RKO (cell line): ENCODE measurements at regions not wholly inside any gene's neighbourhood (a gene's known extent, or its start where the extent isn't known, plus 50 kb on each side); places are given as distances from the start of the nearest gene placed in this dataset.
A peak's percentile ranks its signal among the peaks of the same experiment; 100 is the strongest.

Experiments used
- DNase-seq: peaks from one replicate; pipeline ENCODE4 v3.0.0-alpha.2; 2016; ENCODE audit warnings: low spot score

DNA sequence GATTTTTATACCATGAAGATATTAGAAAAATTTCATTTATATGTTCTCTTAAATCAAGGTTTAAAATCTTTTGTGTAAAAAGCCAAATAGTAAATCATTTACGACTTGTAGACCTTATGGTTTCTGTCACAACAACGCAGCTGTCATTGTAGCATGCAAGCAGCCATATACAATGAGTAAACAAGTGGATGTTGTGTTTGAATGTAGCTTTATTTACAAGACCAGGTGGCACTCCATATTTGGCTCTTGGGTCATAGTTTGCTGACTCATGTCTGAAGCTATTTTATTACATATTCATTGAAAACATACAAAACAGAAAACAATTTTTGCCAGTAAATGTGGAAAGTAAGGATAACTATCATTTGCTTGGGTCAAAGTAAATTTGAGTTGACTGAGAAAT lies 930.8 kb downstream of the SLITRK5 start:
- peak; percentile 7 for DNase-seq

DNA sequence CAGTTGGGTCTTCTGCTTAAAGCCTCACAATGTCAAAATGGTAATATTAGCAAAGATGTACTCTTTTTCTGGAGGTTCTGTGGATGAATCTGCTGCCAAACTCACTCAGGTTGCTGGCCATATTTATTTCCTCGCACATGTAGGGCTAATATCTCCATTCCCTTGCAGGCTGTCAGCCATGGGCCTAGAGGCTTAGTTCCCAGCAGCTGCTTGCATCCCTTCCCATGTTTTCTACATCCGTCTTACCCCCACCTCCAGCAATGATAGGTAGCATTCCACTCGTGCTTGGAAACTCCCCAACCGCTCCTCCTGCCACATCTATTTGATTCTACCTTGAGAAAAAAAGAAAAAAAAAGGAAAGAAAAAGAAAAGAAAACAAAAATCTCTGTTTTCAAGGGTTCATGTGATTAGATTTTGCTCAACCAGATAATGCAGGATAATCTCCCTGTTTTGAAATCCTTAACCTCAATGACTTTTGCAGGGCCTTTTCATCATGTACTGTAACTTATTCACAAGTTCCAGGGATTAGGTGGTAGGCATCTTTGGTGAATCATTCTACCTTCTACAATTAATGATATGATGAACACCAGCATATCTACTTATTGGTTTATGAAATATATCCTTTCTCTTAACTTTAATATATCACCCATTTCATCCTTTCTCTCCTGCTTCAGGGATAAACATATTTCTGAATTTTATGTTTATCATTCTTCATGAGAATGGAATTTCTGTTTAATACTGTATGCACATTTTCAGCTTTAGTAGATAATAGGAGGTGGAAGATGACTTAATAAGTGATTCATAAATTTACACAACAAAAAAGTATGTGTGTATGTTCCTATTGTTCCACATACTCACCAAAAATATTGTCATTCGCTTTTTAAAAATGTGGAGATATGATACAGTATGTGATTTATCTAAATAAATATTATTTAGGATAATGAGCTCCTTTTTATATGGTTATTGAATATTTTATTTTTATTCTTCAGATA lies 931.9 kb downstream of the SLITRK5 start:
- DNase-seq: peak; percentile 10

DNA sequence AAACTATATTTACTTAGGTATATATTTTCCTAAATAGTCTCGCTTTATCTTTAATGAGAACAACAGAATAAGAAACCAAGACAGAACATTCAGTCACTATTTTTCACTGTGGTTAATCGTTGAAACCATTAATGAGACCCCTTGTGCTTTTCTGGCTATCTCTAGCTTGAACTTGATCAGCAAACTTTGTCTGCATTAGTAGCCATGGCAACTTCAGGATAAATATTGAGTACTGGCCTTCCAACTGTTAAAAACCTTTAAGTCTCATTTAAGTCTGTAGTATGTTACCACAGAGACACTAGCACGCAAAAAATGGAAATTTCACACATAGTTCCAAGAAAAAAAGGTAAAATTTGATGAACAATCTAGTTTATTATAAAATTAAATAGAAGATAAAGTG lies 946.0 kb downstream of the SLITRK5 start:
- DNase-seq: no peak

DNA sequence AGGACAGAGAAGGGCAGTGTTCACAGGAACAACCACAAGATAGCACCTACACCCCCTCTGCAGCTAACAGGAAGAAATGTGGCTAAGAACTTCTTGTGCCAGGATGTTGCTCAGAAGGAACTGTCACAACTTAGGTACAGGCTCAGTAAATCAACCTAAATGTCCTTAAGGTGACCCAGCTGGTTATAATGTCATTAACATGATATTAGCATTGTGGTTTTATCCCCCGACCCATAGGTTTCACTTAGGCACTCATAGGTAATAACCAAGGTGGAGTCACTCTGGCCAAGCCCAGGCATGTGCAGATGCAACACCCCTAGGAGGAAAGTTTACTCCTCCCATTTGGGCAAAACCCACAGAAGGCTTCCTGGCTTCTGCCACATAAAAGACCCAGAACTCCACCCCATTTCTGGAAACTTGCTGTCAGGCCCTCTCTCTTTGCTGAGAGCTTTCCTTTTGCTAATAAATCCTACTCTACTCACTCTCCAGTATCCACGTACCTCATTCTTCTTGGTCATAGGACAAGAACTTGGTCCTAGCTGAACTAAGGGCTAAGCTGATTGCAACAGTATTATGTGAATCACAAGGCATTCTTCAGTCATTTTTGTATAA lies 951.3 kb downstream of the SLITRK5 start:
- DNase-seq: peak; percentile 32

DNA sequence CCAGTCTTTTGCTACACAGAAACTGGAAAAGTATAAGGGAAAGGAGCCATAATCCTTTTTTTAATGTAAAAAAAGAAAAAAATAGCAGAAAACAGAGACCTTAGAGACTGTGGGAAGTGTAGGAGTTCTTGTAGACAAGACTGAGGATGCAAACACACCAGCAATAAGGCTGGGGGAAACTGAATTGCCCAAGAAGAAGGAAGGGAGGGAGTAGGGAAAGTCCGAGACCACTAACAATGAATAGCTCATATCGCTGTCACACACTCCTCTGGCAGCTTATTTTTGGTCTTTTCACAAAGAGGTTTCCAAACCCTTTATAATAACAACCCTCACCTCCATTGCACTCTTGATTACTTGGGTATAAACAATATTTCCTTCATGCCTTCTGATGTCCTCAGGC lies 952.0 kb downstream of the SLITRK5 start:
- no peak for DNase-seq

DNA sequence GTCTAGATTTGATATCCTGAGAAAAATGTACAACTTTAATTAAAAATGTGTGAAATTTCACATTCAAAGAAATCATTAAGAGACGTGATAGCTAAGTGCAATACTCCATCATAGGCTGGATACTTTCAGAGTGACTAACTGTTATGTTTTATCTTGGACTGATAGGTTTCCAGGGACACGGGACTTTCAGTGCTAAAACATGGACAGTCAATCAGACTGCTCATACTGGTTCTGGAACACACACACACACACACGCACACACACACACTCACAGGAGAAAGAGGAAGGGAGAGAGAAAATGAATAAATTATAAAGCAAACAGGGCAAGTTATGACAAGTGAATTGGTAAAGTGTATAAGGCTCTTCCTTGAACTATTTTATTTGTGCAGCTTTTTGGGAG lies 955.9 kb downstream of the SLITRK5 start:
- no peak for DNase-seq

DNA sequence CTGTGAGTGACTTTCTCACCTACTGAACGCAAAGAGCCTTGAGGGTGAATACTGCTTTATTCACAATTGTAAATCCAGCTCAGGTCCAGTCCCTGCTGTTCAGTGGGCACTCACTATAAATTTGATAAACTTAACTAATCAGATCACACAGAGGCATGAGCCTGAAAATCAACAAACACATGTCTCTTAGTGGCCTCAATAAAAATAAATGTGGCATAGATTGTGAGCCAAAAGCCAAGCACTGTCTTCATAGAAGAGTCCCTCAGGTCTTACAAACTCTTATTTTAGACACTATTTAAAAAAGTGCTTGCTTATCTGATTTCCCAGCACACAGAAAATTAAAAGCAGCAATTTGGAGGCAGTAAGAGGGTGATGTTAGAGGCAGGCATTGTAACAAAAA lies 957.7 kb downstream of the SLITRK5 start:
- no peak for DNase-seq

DNA sequence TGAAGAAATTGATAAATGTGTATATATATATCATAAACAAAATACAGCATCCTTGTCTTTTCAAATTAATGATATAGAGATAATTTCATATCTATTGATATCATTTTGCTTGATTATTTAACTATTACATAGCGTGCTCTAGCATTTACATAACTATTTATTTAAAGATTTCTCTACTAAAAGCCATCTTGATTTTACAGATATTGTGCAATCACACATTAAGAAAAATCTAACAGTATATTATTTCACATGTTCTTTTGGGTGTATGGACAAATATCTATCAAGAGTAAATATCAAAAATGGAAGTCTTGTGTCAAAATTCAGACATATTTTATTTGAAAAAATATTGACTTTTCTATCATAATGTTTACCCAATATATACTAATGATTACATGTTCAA lies 966.8 kb downstream of the SLITRK5 start:
- DNase-seq: no peak

DNA sequence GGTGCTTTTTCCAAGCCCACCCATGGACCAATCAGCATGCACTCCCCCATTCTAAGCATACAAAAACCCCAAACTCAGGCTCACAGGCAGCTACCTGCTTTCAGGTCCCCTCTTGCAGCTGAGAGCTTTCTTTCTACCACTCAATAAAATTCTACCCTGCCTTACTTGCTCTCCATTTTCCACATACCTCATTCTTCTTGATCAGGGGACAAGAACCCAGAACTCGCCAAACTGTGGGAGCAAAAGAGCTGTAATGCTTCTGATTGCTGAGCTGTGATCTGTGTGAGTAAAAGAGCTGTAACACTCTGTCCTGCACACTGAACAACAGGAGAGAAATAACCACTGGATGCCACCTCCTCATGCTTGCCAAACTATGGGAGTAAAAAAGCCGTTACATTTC lies 972.1 kb downstream of the SLITRK5 start:
- DNase-seq: no peak

DNA sequence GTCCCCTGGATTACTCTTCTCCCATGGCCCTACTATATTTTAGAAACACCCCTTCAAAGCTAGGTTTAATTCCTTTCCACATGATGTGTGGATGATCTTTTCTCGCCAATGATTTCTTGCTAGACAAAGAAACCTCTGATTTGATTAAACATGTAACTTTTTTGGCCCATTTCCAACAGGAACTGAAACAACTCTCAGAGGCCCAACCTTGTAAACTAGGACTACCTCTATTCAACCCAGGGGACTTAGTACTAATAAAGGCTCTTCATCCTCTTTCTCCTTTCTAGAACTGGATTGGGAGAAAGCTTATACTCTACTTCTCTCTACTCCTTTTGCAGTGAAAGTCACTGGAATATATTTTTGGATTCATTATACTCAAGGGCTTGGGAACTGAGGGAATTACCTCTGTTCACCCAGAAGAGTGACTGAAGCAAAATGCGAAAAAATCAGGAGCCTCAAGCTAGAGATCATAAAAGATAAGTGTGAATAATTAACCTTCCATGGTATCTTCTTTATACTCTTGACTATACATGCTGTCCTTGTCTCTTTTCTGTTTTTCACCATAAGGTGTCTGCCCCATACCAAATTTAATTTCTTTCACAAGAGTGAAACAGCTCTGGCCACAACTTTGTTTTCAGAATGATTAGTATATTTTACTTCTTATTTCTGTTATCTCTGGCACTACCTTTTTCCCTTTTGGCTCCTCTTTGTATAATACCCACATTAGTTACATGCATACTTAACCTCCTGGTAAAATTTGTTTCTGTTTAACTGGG lies 977.6 kb downstream of the SLITRK5 start:
- no peak for DNase-seq

DNA sequence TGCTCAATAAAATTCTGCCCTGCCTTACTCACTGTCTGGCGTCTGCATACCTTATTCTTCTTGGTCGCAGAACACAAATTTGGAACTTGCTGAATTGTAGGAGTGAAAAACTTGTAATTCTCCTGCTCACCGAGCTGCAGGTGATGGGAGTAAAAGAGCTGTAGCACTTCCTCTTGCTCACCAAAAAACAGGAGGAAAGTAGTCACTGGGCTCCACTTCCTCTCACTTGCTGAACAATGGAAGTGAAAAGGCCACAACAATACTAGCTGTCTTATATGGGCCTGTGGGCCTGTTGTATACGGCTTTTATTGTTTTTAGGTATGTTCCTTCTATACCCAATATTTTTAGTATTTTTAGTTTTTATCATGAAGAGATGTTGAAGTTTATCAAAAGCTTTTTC lies 978.7 kb downstream of the SLITRK5 start:
- no peak for DNase-seq

DNA sequence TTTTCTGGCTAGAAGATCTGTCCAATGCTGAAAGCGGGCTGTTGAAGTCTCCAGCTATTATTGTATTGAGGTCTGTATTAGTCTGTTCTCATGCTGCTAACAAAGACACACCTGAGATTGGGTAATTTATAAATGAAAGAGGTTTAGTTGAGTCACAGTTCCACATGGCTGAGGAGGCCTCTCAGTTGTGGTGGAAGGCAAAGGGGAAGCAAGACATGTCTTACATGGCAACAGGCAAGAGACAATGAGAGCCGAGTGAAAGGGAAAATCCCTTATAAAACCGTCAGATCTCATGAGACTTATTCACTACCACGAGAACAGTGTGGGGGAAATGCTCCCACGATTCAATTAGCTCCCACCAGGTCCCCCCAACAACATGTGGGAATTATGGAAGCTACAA lies 980.4 kb downstream of the SLITRK5 start:
- no peak for DNase-seq

DNA sequence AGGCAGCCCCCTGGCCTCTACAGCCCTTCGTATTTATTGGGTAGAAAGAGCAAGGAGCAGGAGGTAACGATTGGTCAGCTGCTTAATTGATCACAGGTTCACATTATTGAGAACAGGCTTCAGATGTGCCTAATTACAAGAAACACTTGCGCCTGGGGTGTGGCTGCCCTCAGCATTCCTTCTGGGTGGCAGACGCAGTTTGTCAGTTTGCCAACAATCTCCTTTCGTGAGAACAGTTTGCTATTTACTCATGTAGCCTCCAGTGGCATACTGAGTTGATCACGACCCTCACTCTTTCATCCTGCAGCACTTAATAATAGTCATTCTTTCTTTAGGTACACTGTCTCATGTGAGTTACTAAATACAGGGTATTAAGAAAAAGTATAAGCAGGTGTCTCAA lies 985.6 kb downstream of the SLITRK5 start:
- DNase-seq: no peak

DNA sequence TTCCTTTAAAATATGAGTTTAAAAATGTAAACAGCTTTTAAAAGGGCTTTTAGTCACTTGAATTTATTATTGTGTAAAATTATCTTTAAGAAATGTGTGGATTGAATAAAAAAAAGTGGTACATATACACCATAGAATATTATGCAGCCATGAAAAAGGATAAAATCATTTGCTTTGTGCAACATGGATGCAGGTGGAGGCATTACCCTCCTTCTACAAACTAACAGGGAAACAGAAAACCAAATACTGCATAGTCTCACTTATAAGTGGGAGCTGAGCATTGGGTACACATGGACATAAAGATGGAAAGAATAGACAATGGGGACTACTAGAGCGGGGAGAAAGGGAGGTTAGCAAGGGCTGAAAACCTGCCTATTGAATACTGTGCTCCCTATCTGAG lies 999.3 kb downstream of the SLITRK5 start:
- no peak for DNase-seq

DNA sequence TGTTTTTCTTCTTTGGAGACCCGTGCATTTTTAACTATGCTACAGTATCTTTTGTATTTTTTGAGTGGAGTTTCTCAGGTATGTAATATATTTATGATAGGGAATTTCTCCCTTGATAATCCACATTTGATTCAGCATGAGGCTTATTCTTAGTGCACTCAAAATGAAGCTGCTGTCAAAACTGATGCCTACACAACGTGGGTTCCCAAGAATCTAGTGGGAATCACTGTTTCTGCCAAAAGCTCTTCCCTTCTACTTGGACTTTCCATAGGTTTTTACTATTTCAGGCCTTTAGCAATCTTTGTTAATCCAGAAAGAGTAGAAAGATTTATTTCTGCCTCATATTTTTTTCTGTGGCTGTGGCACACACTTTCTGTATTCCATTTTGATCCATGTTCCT lies 1003.7 kb downstream of the SLITRK5 start:
- DNase-seq: no peak

DNA sequence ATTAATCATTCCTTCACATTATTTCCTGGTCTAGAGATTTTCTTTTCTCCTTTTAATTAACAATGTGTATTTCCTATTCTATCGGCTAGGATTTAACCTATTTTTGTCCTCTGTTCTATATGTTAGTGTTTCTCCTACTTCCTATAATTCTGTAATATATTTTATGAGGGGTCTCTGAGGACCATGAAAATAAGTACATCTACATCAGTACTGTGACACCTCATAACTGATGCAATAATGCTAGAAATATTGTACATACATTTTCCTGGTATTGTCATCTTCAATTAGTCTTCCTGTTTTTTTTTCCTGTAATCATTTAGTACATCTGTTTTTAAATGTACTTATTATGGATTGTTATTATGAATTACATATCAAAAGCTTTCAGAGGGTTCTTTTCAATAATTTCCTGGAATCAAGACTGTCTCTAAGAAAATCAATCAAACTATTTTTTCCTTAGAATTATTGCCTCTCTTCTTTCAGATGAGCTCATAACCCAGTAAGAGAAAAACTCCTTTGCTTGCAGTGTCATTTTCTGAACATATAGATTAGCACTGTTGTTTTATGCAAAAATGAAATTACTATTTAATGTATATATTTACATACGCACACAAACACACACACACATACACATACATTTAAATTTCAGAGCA lies 1004.3 kb downstream of the SLITRK5 start:
- DNase-seq: no peak

DNA sequence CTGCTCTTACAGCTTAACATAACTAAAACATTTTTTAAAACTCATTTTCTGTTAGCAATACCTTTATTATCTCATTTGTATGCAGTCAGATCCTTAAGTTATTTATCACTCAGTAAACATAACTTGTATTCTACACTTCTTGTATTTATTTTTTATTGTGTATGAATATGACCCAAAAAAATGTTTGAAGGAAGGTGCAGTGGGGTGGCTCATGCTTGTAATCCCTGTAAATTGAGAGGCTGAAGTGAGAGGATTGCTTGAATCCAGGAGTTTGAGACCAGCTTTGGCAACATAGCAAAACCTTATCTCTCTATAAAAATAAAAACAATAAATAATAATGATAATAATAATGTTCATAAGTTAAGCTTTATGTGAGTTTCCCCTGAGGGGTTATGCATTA lies 1004.8 kb downstream of the SLITRK5 start:
- DNase-seq: no peak

DNA sequence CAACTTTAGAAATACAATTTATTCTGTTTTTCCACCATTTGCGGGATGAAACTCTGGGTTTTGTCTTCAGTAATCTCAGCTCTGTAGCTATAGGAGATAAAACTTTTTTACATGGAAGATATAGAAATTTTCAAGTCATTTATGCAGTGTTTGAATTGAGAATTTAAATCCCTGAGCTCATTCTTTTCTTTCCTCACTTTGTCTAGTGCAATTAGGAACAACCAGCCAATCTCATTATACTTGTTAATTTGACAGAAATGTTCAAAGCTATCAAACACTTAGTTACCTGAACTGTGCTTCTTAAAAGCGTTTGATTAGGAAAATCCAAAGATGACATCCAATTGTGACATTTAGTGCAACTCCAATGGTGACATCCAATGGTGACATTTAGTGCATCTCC lies 1014.3 kb downstream of the SLITRK5 start:
- DNase-seq: no peak

DNA sequence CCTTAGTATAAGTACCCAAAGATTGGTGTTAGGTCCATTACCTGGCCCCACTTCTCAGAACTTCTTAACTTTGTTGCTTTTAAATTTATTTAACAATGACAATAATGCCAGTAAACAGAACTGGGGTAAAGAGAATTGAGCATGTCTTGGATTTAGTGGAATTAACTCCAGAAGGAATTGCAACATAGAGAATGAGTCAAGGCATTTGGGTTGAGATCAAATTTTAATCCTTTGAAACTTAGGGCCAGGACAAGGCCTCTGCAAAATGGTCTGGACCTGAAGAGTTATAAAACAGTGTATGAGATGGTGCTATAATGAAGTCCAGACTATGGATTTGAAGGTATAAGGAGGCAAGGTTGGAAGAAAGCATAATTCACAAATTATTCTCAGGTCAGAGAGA lies 1030.4 kb downstream of the SLITRK5 start:
- DNase-seq: no peak

DNA sequence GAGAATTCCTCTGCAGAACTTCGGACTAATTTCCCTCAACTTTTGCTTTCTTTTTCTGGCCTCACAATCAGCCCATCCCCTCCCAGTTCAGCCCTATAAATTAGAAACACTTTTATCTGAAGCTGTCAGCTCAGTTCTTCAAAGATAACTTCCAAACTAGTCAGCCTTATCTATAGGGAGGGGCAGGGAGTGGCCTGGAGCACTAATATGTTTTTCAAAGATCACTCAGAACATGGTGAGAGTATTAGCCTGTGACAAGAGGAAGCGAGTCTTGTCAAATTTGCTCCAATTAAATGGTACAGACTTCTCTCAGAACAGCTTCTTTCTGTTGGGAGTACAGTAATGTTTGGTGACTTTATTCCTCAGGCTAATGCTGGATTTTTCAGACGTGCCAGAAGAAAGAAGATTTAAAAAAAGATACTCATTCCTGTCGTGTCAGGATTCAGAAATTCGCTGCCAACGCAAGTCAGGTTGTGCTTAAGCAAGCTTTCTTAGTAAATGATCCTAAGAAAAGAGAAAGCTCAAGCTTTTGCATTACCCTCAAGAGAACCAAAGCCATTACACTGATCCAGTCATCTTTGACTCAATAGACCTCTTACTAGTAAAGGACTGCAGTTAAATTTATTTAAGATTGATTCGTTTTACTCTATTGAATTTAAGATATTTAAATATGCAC lies 1033.6 kb downstream of the SLITRK5 start:
- no peak for DNase-seq

DNA sequence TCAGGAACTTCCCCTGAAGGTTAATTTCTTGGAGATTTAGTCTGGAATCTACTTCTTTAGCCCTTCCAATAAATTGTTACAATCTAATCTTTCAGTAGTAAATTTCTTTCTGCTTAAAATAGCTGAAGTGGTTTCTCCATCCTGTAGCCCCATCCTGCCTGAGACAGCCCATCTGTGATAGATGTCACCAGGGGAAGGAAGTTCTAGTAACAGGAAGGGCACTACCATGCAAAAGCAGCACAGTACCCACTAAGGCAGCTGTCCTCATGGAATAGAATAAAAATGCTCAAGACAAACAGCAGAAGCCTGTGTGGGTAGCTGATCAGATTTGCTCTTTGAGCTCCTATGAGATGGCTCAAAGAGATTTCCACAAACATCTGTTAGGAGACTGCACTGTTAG lies 1036.5 kb downstream of the SLITRK5 start:
- DNase-seq: no peak

DNA sequence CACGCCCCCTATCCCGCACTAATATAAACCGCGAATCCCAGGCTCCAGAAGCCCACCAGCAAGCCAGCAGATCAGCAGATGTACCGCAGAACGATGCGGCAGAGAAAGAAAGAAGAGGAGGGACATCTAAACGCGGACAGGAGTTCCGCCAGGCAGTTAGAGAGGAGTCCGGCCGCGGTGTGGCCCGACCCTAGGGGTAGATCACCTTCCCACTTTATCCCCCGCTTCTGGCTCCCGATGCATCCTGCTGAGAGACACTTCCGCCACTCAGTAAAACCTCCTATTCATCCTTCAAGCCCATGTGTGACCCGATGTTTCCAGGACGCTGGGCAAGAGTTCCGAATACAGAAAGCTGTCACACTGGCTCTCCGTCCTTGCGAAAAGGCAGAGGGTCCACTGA lies 1046.8 kb downstream of the SLITRK5 start:
- DNase-seq: no peak
